HCT116 (cell line): ENCODE measurements at regions not wholly inside any gene's neighbourhood (a gene's known extent, or its start where the extent isn't known, plus 50 kb on each side); places are given as distances from the start of the nearest gene placed in this dataset.

ENCODE experiments used
- ATAC-seq: fragments of 200-7000 bp; cut with Tn5 transposase; 2 replicates; pipeline ENCODE4 v1.9.1; 2020; ENCODE audit warnings: mild to moderate bottlenecking, moderate library complexity
- BruUV-seq: library from RNA; stranded (reverse); fragments of 400-500 nt; replicated peaks from 2 replicates; lab custom pipeline; 2021; lab: Mats Ljungman, UMichigan
- CTCF ChIA-PET: fragments of 300-600 bp; sonication (Branson Sonifier 250); formaldehyde crosslinking; loops from one replicate; lab custom pipeline; 2021; ENCODE audit warnings: antibody characterized with exemption; lab: Charles Lee
- POLR2A ChIA-PET: fragments of 300-600, 350-600 bp; sonication (Branson Sonifier 250); formaldehyde crosslinking; loops from one replicate; lab custom pipeline; 2021; ENCODE audit warnings: antibody characterized with exemption; lab: Charles Lee
- RAD21 ChIA-PET, 2 experiments: fragments of 300-600 bp; sonication (Branson Sonifier 250); formaldehyde crosslinking; loops; one replicate each; lab custom pipeline; 2023; ENCODE audit warnings: low total read pairs in 2 of 2; ENCODE audit not compliant: uncharacterized antibody in 2 of 2, unreplicated experiment in 2 of 2, low non-redundant PET in 1 of 2; lab: Charles Lee
- DNase-seq: peaks from one replicate; pipeline ENCODE4 v3.0.0-alpha.2; 2010; ENCODE audit warnings: low read depth, low spot score
- H2AFZ ChIP-seq: fragments of 200-600 bp; shearing (Covaris generic), sonication (generic); 2 replicates; pipeline ENCODE4 v1.6.1; 2017; ENCODE audit warnings: low read depth, mixed run types, mixed read lengths, antibody characterized with exemption, low read length; ENCODE audit not compliant: poor library complexity, severe bottlenecking
- H3K27ac ChIP-seq: 2 replicates; pipeline ENCODE4 v1.5.1; 2012; ENCODE audit warnings: low read depth, low read length
- H3K27me3 ChIP-seq: fragments of 200-600 bp; sonication (generic); 2 replicates; pipeline ENCODE4 v1.6.1; 2016; ENCODE audit warnings: mixed run types, low read length, mixed read lengths; ENCODE audit not compliant: insufficient read depth
- H3K36me3 ChIP-seq, 2 experiments: fragments of 200-500 bp in 1 of 2; fragments of 200-600 bp in 1 of 2; sonication (Bioruptor generic) in 1 of 2; sonication (generic) in 1 of 2; 2 replicates each; pipeline versions ENCODE4 v1.5.1 to v1.6.1; 2014 to 2016; ENCODE audit warnings: low read length in 2 of 2, inconsistent platforms in 1 of 2, mixed read lengths in 1 of 2, mixed run types in 1 of 2; ENCODE audit not compliant: insufficient read depth in 2 of 2, control insufficient read depth in 1 of 2
- H3K4me1 ChIP-seq, 2 experiments: fragments of 200-600 bp in 1 of 2; sonication (generic) in 1 of 2; 2 replicates each; pipeline versions ENCODE4 v1.5.1 to v1.6.1; 2012 to 2017; ENCODE audit warnings: low read length in 2 of 2, inconsistent platforms in 1 of 2, mild to moderate bottlenecking in 1 of 2, mixed read lengths in 1 of 2, mixed run types in 1 of 2, moderate library complexity in 1 of 2; ENCODE audit not compliant: insufficient read depth in 2 of 2, control insufficient read depth in 1 of 2
- H3K4me2 ChIP-seq: fragments of 200-600 bp; sonication (generic); 2 replicates; pipeline ENCODE4 v1.6.1; 2017; ENCODE audit warnings: mixed run types, low read length, mixed read lengths
- H3K4me3 ChIP-seq, 2 experiments: fragments of 200-600 bp in 1 of 2; sonication (generic) in 1 of 2; replicated peaks in 1 of 2; 2 replicates each; pipeline ENCODE4 v1.5.1; 2011 to 2016; ENCODE audit warnings: low read length in 2 of 2, control low read depth in 1 of 2, low read depth in 1 of 2, mild to moderate bottlenecking in 1 of 2, mixed read lengths in 1 of 2, mixed run types in 1 of 2
- H3K79me2 ChIP-seq: fragments of 200-600 bp; sonication (generic); 2 replicates; pipeline ENCODE4 v1.6.1; 2017; ENCODE audit warnings: mild to moderate bottlenecking, mixed run types, low read length, moderate library complexity, mixed read lengths; ENCODE audit not compliant: insufficient read depth
- H3K9ac ChIP-seq: fragments of 200-600 bp; sonication (generic); 2 replicates; pipeline ENCODE4 v1.6.1; 2016; ENCODE audit warnings: low read length, mixed read lengths
- H3K9me2 ChIP-seq: fragments of 200-600 bp; sonication (generic), shearing (Covaris generic); 2 replicates; pipeline ENCODE4 v1.6.1; 2017; ENCODE audit warnings: mixed run types, mild to moderate bottlenecking, moderate library complexity; ENCODE audit not compliant: insufficient read depth
- H3K9me3 ChIP-seq, 2 experiments: fragments of 200-500 bp in 1 of 2; fragments of 200-600 bp in 1 of 2; sonication (Bioruptor generic) in 1 of 2; sonication (generic) in 1 of 2; 2 replicates each; pipeline ENCODE4 v1.6.1; 2014 to 2017; ENCODE audit warnings: low read length in 2 of 2, mixed read lengths in 2 of 2, inconsistent platforms in 1 of 2, low read depth in 1 of 2, mild to moderate bottlenecking in 1 of 2, mixed run types in 1 of 2, moderate library complexity in 1 of 2; ENCODE audit not compliant: control insufficient read depth in 1 of 2, insufficient read depth in 1 of 2
- H4K20me1 ChIP-seq: fragments of 200-600 bp; sonication (generic), shearing (Covaris generic); 2 replicates; pipeline ENCODE4 v1.6.1; 2017; ENCODE audit warnings: mixed run types, mild to moderate bottlenecking, moderate library complexity; ENCODE audit not compliant: insufficient read depth
- CTCF ChIP-seq, 3 experiments: fragments of 200-600 bp in 1 of 3; sonication (generic) in 1 of 3; IDR thresholded peaks in 2 of 3; conservative IDR thresholded peaks in 1 of 3; 2 replicates each; pipeline ENCODE4 v1.5.1; 2012 to 2017; ENCODE audit warnings: low read depth in 2 of 3, low read length in 2 of 3, antibody characterized with exemption in 1 of 3, borderline replicate concordance in 1 of 3, control low read depth in 1 of 3, mild to moderate bottlenecking in 1 of 3, mixed read lengths in 1 of 3, mixed run types in 1 of 3, moderate library complexity in 1 of 3; ENCODE audit not compliant: insufficient read depth in 1 of 3
- EGR1 ChIP-seq: IDR thresholded peaks from 2 replicates; pipeline ENCODE4 v1.6.1; 2012; ENCODE audit warnings: low read depth
- ELF1 ChIP-seq: IDR thresholded peaks from 2 replicates; pipeline ENCODE4 v1.6.1; 2012; ENCODE audit warnings: low read depth, borderline replicate concordance
- MAX ChIP-seq: IDR thresholded peaks from 2 replicates; pipeline ENCODE4 v1.6.1; 2012
- POLR2AphosphoS5 ChIP-seq: IDR thresholded peaks from 2 replicates; pipeline ENCODE4 v1.6.1; 2011; ENCODE audit warnings: mild to moderate bottlenecking, low read depth, low read length, moderate library complexity
- REST ChIP-seq: IDR thresholded peaks from 2 replicates; pipeline ENCODE4 v1.6.1; 2012; ENCODE audit warnings: low read depth
- SIN3A ChIP-seq: IDR thresholded peaks from 2 replicates; pipeline ENCODE4 v1.6.1; 2012; ENCODE audit warnings: low read depth
- TCF7L2 ChIP-seq: IDR thresholded peaks from 2 replicates; pipeline ENCODE4 v1.7.0; 2011; ENCODE audit warnings: borderline replicate concordance, inconsistent platforms; ENCODE audit not compliant: insufficient read depth, insufficient read length; ENCODE audit errors: extremely low read depth
- intact Hi-C: fragments of 100-400 bp; cut with micrococcal nuclease; formaldehyde crosslinking; loops from 2 replicates; pipeline ENCODE4 v1.10.0; 2022

DNA sequence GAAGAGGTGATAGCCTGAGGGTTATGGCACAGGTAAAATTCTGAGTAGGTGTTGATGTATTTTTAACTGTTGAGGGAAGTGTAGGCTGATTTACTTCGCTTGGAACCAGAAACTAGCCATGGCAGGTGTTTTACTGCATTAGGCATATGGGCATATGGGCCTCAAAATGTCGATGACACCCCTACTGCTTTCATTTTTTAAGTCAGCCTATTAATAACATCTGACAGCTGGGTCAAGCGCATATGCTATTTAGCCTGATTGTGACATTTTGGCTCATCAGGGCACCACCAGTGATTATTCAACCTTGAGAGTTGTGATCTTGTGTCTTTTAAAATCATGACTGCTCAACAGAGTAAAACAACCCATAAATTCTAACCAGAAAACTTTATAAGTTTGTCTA lies 1396.9 kb upstream of the NXPH2 start:
- ATAC-seq (no peak), DNase-seq (no peak)
- intact Hi-C loops: no loop called here
- Histone ChIP-seq H3K4me3 (no peak overlapping the region), H3K4me1 (no peaks in the 10 kb centered on the region), H4K20me1 (no peaks in the 10 kb centered on the region), H3K9ac (no peak overlapping the region), H3K9me3 (no peaks in the 10 kb centered on the region), H3K27me3 (no peaks in the 10 kb centered on the region), H2AFZ (no peak overlapping the region), H3K36me3 (no peaks in the 10 kb centered on the region), H3K79me2 (no peaks in the 10 kb centered on the region), H3K9me2 (no peaks in the 10 kb centered on the region), H3K4me2 (no peak overlapping the region), H3K27ac (no peak overlapping the region)
- RAD21 ChIA-PET: no interaction called here
- BruUV-seq: no TSS peak
- CTCF ChIA-PET: no interaction called here
- TF ChIP-seq ELF1: no peak
- no peak for TF ChIP-seq EGR1
- no peak for TF ChIP-seq MAX
- no peak for TF ChIP-seq REST
- POLR2A ChIA-PET: no interaction called here

GRCh38 chr2:140173790-140174189 lies 1393.6 kb upstream of the NXPH2 start:
- ChIA-PET POLR2A (no interaction called here), RAD21 (no interaction called here)

More at GRCh38 chr2:140173790-140174189, 1393.6 kb upstream of the NXPH2 start:
- no peak for DNase-seq
- no peak overlapping the region for H3K9ac ChIP-seq
- TF ChIP-seq SIN3A: no peak
- TF ChIP-seq CTCF (IDR thresholded peaks at IDR 0.05 in 2 of 3, conservative IDR thresholded peaks at IDR 0.05 in 1 of 3; ENCODE audit: borderline replicate concordance in 1 of 3, insufficient read depth in 1 of 3, low read depth in 2 of 3, low read length in 2 of 3): no peak
- no peak for TF ChIP-seq POLR2AphosphoS5
- no peak for TF ChIP-seq TCF7L2
- TF ChIP-seq, all 23 proteins: peak for 0
- Histone ChIP-seq H3K4me2 (no peak overlapping the region), H3K9me3 (no peaks in the 10 kb centered on the region), H3K9me2 (no peaks in the 10 kb centered on the region), H3K4me1 (no peaks in the 10 kb centered on the region), H3K27ac (no peak overlapping the region), H2AFZ (no peak overlapping the region), H3K27me3 (no peaks in the 10 kb centered on the region), H3K79me2 (no peaks in the 10 kb centered on the region), H4K20me1 (no peaks in the 10 kb centered on the region), H3K4me3 (no peak overlapping the region), H3K36me3 (no peaks in the 10 kb centered on the region)
- no peak for ATAC-seq
- CTCF ChIA-PET: no interaction called here
- intact Hi-C loops: no loop called here
- BruUV-seq: no TSS peak
